ENCODE measurements at regions not wholly inside any gene's neighbourhood (a gene's known extent, or its start where the extent isn't known, plus 50 kb on each side); places are given as distances from the start of the nearest gene placed in this dataset.

- DNase-seq = no peak
- no peaks in the 10 kb centered on the region for H3K27me3 ChIP-seq (ENCODE audit: insufficient read depth, low read depth, severe bottlenecking)
- H3K27ac ChIP-seq = no peak overlapping the region
- H3K4me3 ChIP-seq (ENCODE audit: low read depth, low read length) = no peak overlapping the region
- no peak for TF ChIP-seq CTCF (IDR thresholded peaks at IDR 0.05; ENCODE audit: low read depth, low read length)
- H3K9me3 ChIP-seq (ENCODE audit: severe bottlenecking) = no peaks in the 10 kb centered on the region
- no peaks in the 10 kb centered on the region for H3K36me3 ChIP-seq
Observed at GRCh38 chr10:71059054-71059818, 153.1 kb upstream of the UNC5B start.

- no peaks in the 10 kb centered on the region for H3K9me3 ChIP-seq (ENCODE audit: severe bottlenecking)
- no peaks in the 10 kb centered on the region for H3K27me3 ChIP-seq (ENCODE audit: insufficient read depth, low read depth, severe bottlenecking)
- no peak overlapping the region for H3K4me3 ChIP-seq (ENCODE audit: low read depth, low read length)
Observed at GRCh38 chr10:71059943-71060342, 152.4 kb upstream of the UNC5B start.

GRCh38 chr10:71060476-71061426 is 151.6 kb upstream of the UNC5B start:
- TF ChIP-seq CTCF (IDR thresholded peaks at IDR 0.05; ENCODE audit: low read depth, low read length) = no peak
- no peaks in the 10 kb centered on the region for H3K9me3 ChIP-seq (ENCODE audit: severe bottlenecking)
- no peak overlapping the region for H3K4me3 ChIP-seq (ENCODE audit: low read depth, low read length)
- H3K27ac ChIP-seq = peak overlapping the region; percentile 26; the same call in 1 of the 2 replicates
- no peaks in the 10 kb centered on the region for H3K36me3 ChIP-seq
- DNase-seq = peak; percentile 69
- H3K27me3 ChIP-seq (ENCODE audit: insufficient read depth, low read depth, severe bottlenecking) = no peaks in the 10 kb centered on the region

More at GRCh38 chr10:71059943-71060342, 152.4 kb upstream of the UNC5B start:
- Histone ChIP-seq H3K36me3 (no peaks in the 10 kb centered on the region), H3K27ac (no peak overlapping the region)
- no peak for TF ChIP-seq CTCF (IDR thresholded peaks at IDR 0.05; ENCODE audit: low read depth, low read length)
- DNase-seq = no peak

GRCh38 chr10:71061472-71061871 is 150.9 kb upstream of the UNC5B start:
- H3K9me3 ChIP-seq (ENCODE audit: severe bottlenecking) = no peaks in the 10 kb centered on the region
- no peak for DNase-seq
- no peak overlapping the region for H3K4me3 ChIP-seq (ENCODE audit: low read depth, low read length)
- H3K36me3 ChIP-seq = no peaks in the 10 kb centered on the region
- H3K27me3 ChIP-seq (ENCODE audit: insufficient read depth, low read depth, severe bottlenecking) = no peaks in the 10 kb centered on the region
- TF ChIP-seq CTCF (IDR thresholded peaks at IDR 0.05; ENCODE audit: low read depth, low read length) = no peak
- no peak overlapping the region for H3K27ac ChIP-seq

- no peak for DNase-seq
- no peak for TF ChIP-seq CTCF (IDR thresholded peaks at IDR 0.05; ENCODE audit: low read depth, low read length)
Observed at GRCh38 chr10:71062156-71062555, 150.2 kb upstream of the UNC5B start.

More at GRCh38 chr10:71062156-71062555, 150.2 kb upstream of the UNC5B start:
- Histone ChIP-seq H3K27ac (no peak overlapping the region), H3K4me3 (ENCODE audit: low read depth, low read length) (no peak overlapping the region), H3K9me3 (ENCODE audit: severe bottlenecking) (no peaks in the 10 kb centered on the region), H3K27me3 (ENCODE audit: insufficient read depth, low read depth, severe bottlenecking) (no peaks in the 10 kb centered on the region), H3K36me3 (no peaks in the 10 kb centered on the region)
